ENCODE measurements at regions not wholly inside any gene's neighbourhood (a gene's known extent, or its start where the extent isn't known, plus 50 kb on each side); places are given as distances from the start of the nearest gene placed in this dataset.

- Histone ChIP-seq H3K4me3 (ENCODE audit: insufficient read depth, low read depth, low read length, poor library complexity, severe bottlenecking) (no peak overlapping the region), H3K4me1 (ENCODE audit: control insufficient read depth, insufficient read depth, low read length, poor library complexity, severe bottlenecking) (no peaks in the 10 kb centered on the region), H3K27me3 (replicated peaks; ENCODE audit: control insufficient read depth, insufficient read depth, low read length, poor library complexity, severe bottlenecking) (no peaks in the 10 kb centered on the region), H3K27ac (ENCODE audit: insufficient read depth, low read length, poor library complexity, severe bottlenecking) (no peak overlapping the region), H3K36me3 (ENCODE audit: control insufficient read depth, insufficient read depth, low read length) (no peaks in the 10 kb centered on the region), H3K9me3 (ENCODE audit: control insufficient read depth, low read length) (no peaks in the 10 kb centered on the region)
- no peak for DNase-seq
These were observed 264.7 kb upstream of the TMEFF2 start for GRCh38 chr2:192459422-192459821.

GRCh38 chr2:192448881-192449280 lies 254.1 kb upstream of the TMEFF2 start:
- H3K4me3 ChIP-seq (ENCODE audit: insufficient read depth, low read depth, low read length, poor library complexity, severe bottlenecking): no peak overlapping the region
- H3K27ac ChIP-seq (ENCODE audit: insufficient read depth, low read length, poor library complexity, severe bottlenecking): no peak overlapping the region

GRCh38 chr2:192444286-192444838 lies 249.6 kb upstream of the TMEFF2 start:
- H3K4me1 ChIP-seq (ENCODE audit: control insufficient read depth, insufficient read depth, low read length, poor library complexity, severe bottlenecking): no peaks in the 10 kb centered on the region
- H3K36me3 ChIP-seq (ENCODE audit: control insufficient read depth, insufficient read depth, low read length): no peaks in the 10 kb centered on the region
- H3K27ac ChIP-seq (ENCODE audit: insufficient read depth, low read length, poor library complexity, severe bottlenecking): no peak overlapping the region
- H3K9me3 ChIP-seq (ENCODE audit: control insufficient read depth, low read length): no peaks in the 10 kb centered on the region
- H3K27me3 ChIP-seq (replicated peaks; ENCODE audit: control insufficient read depth, insufficient read depth, low read length, poor library complexity, severe bottlenecking): no peaks in the 10 kb centered on the region
- no peak overlapping the region for H3K4me3 ChIP-seq (ENCODE audit: insufficient read depth, low read depth, low read length, poor library complexity, severe bottlenecking)
- DNase-seq: no peak

More at GRCh38 chr2:192448881-192449280, 254.1 kb upstream of the TMEFF2 start:
- Histone ChIP-seq H3K9me3 (ENCODE audit: control insufficient read depth, low read length) (no peaks in the 10 kb centered on the region), H3K36me3 (ENCODE audit: control insufficient read depth, insufficient read depth, low read length) (no peaks in the 10 kb centered on the region), H3K27me3 (replicated peaks; ENCODE audit: control insufficient read depth, insufficient read depth, low read length, poor library complexity, severe bottlenecking) (no peaks in the 10 kb centered on the region), H3K4me1 (ENCODE audit: control insufficient read depth, insufficient read depth, low read length, poor library complexity, severe bottlenecking) (no peaks in the 10 kb centered on the region)
- no peak for DNase-seq

GRCh38 chr2:192443831-192444230 lies 249.1 kb upstream of the TMEFF2 start:
- no peaks in the 10 kb centered on the region for H3K9me3 ChIP-seq (ENCODE audit: control insufficient read depth, low read length)
- no peak for DNase-seq
- no peaks in the 10 kb centered on the region for H3K36me3 ChIP-seq (ENCODE audit: control insufficient read depth, insufficient read depth, low read length)
- no peak overlapping the region for H3K4me3 ChIP-seq (ENCODE audit: insufficient read depth, low read depth, low read length, poor library complexity, severe bottlenecking)
- no peaks in the 10 kb centered on the region for H3K27me3 ChIP-seq (replicated peaks; ENCODE audit: control insufficient read depth, insufficient read depth, low read length, poor library complexity, severe bottlenecking)
- H3K27ac ChIP-seq (ENCODE audit: insufficient read depth, low read length, poor library complexity, severe bottlenecking): no peak overlapping the region
- H3K4me1 ChIP-seq (ENCODE audit: control insufficient read depth, insufficient read depth, low read length, poor library complexity, severe bottlenecking): no peaks in the 10 kb centered on the region

GRCh38 chr2:192438239-192438638 lies 243.5 kb upstream of the TMEFF2 start:
- Histone ChIP-seq H3K36me3 (ENCODE audit: control insufficient read depth, insufficient read depth, low read length) (no peaks in the 10 kb centered on the region), H3K27ac (ENCODE audit: insufficient read depth, low read length, poor library complexity, severe bottlenecking) (no peak overlapping the region), H3K27me3 (replicated peaks; ENCODE audit: control insufficient read depth, insufficient read depth, low read length, poor library complexity, severe bottlenecking) (no peaks in the 10 kb centered on the region), H3K4me1 (ENCODE audit: control insufficient read depth, insufficient read depth, low read length, poor library complexity, severe bottlenecking) (no peaks in the 10 kb centered on the region), H3K9me3 (ENCODE audit: control insufficient read depth, low read length) (no peaks in the 10 kb centered on the region), H3K4me3 (ENCODE audit: insufficient read depth, low read depth, low read length, poor library complexity, severe bottlenecking) (no peak overlapping the region)
- no peak for DNase-seq

- no peaks in the 10 kb centered on the region for H3K36me3 ChIP-seq (ENCODE audit: control insufficient read depth, insufficient read depth, low read length)
- H3K27me3 ChIP-seq (replicated peaks; ENCODE audit: control insufficient read depth, insufficient read depth, low read length, poor library complexity, severe bottlenecking): no peaks in the 10 kb centered on the region
- H3K4me3 ChIP-seq (ENCODE audit: insufficient read depth, low read depth, low read length, poor library complexity, severe bottlenecking): no peak overlapping the region
- H3K9me3 ChIP-seq (ENCODE audit: control insufficient read depth, low read length): no peaks in the 10 kb centered on the region
- no peaks in the 10 kb centered on the region for H3K4me1 ChIP-seq (ENCODE audit: control insufficient read depth, insufficient read depth, low read length, poor library complexity, severe bottlenecking)
- no peak for DNase-seq
- no peak overlapping the region for H3K27ac ChIP-seq (ENCODE audit: insufficient read depth, low read length, poor library complexity, severe bottlenecking)
These were observed 242.9 kb upstream of the TMEFF2 start for GRCh38 chr2:192437653-192438052.

- no peak for DNase-seq
- H3K36me3 ChIP-seq (ENCODE audit: control insufficient read depth, insufficient read depth, low read length): no peaks in the 10 kb centered on the region
- H3K27ac ChIP-seq (ENCODE audit: insufficient read depth, low read length, poor library complexity, severe bottlenecking): no peak overlapping the region
- no peak overlapping the region for H3K4me3 ChIP-seq (ENCODE audit: insufficient read depth, low read depth, low read length, poor library complexity, severe bottlenecking)
- H3K4me1 ChIP-seq (ENCODE audit: control insufficient read depth, insufficient read depth, low read length, poor library complexity, severe bottlenecking): no peaks in the 10 kb centered on the region
- no peaks in the 10 kb centered on the region for H3K27me3 ChIP-seq (replicated peaks; ENCODE audit: control insufficient read depth, insufficient read depth, low read length, poor library complexity, severe bottlenecking)
- no peaks in the 10 kb centered on the region for H3K9me3 ChIP-seq (ENCODE audit: control insufficient read depth, low read length)
These were observed 229.5 kb upstream of the TMEFF2 start for GRCh38 chr2:192424243-192424642.

- Histone ChIP-seq H3K9me3 (ENCODE audit: control insufficient read depth, low read length) (no peaks in the 10 kb centered on the region), H3K27ac (ENCODE audit: insufficient read depth, low read length, poor library complexity, severe bottlenecking) (no peak overlapping the region), H3K4me1 (ENCODE audit: control insufficient read depth, insufficient read depth, low read length, poor library complexity, severe bottlenecking) (no peaks in the 10 kb centered on the region), H3K4me3 (ENCODE audit: insufficient read depth, low read depth, low read length, poor library complexity, severe bottlenecking) (no peak overlapping the region), H3K36me3 (ENCODE audit: control insufficient read depth, insufficient read depth, low read length) (no peaks in the 10 kb centered on the region), H3K27me3 (replicated peaks; ENCODE audit: control insufficient read depth, insufficient read depth, low read length, poor library complexity, severe bottlenecking) (no peaks in the 10 kb centered on the region)
- no peak for DNase-seq
These were observed 225.1 kb upstream of the TMEFF2 start for GRCh38 chr2:192419786-192420185.

- H3K27ac ChIP-seq (ENCODE audit: insufficient read depth, low read length, poor library complexity, severe bottlenecking): no peak overlapping the region
These were observed 221.3 kb upstream of the TMEFF2 start for GRCh38 chr2:192416060-192416459.

GRCh38 chr2:192414794-192415193 lies 220.1 kb upstream of the TMEFF2 start:
- Histone ChIP-seq H3K4me3 (ENCODE audit: insufficient read depth, low read depth, low read length, poor library complexity, severe bottlenecking) (no peak overlapping the region), H3K27me3 (replicated peaks; ENCODE audit: control insufficient read depth, insufficient read depth, low read length, poor library complexity, severe bottlenecking) (no peaks in the 10 kb centered on the region), H3K9me3 (ENCODE audit: control insufficient read depth, low read length) (no peaks in the 10 kb centered on the region), H3K36me3 (ENCODE audit: control insufficient read depth, insufficient read depth, low read length) (no peaks in the 10 kb centered on the region), H3K27ac (ENCODE audit: insufficient read depth, low read length, poor library complexity, severe bottlenecking) (no peak overlapping the region), H3K4me1 (ENCODE audit: control insufficient read depth, insufficient read depth, low read length, poor library complexity, severe bottlenecking) (no peaks in the 10 kb centered on the region)
- no peak for DNase-seq

More at GRCh38 chr2:192416060-192416459, 221.3 kb upstream of the TMEFF2 start:
- Histone ChIP-seq H3K27me3 (replicated peaks; ENCODE audit: control insufficient read depth, insufficient read depth, low read length, poor library complexity, severe bottlenecking) (no peaks in the 10 kb centered on the region), H3K36me3 (ENCODE audit: control insufficient read depth, insufficient read depth, low read length) (no peaks in the 10 kb centered on the region), H3K9me3 (ENCODE audit: control insufficient read depth, low read length) (no peaks in the 10 kb centered on the region), H3K4me3 (ENCODE audit: insufficient read depth, low read depth, low read length, poor library complexity, severe bottlenecking) (no peak overlapping the region), H3K4me1 (ENCODE audit: control insufficient read depth, insufficient read depth, low read length, poor library complexity, severe bottlenecking) (no peaks in the 10 kb centered on the region)
- DNase-seq: no peak
